NCI-H2227 treated with DMSO at 0.1 percent for 48 hours (cell line): ENCODE measurements at regions not wholly inside any gene's neighbourhood (a gene's known extent, or its start where the extent isn't known, plus 50 kb on each side); places are given as distances from the start of the nearest gene placed in this dataset.
"Not testable (repeated sequence)": the region's sequence is repeated elsewhere in the genome, so short reads cannot be mapped to it uniquely, and the experiment has no call there.

Source experiments
- DNase-seq: peaks from one replicate; lab custom pipeline; 2025; lab: John Stamatoyannopoulos, UW

DNA sequence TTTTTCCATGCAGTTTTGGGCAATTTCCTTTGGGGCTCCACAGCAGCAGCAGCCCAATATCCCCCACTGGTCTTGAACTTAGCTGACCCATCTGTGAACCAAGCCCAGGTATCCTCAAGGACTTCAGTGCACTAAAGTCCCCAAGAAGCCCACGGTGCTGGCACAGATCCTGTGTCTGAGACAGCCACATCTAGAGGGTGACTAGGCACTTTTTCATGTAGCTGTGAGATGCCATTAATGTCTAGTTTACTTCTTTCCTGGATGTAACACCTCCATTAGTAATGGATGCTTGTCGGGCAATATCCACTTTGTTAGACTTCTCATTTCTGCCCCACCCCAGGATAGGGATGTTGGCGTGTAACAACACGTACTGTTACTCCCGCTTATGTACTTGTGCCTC, 117.9 kb downstream of the GPCPD1 start:
- DNase-seq, result no peak

DNA sequence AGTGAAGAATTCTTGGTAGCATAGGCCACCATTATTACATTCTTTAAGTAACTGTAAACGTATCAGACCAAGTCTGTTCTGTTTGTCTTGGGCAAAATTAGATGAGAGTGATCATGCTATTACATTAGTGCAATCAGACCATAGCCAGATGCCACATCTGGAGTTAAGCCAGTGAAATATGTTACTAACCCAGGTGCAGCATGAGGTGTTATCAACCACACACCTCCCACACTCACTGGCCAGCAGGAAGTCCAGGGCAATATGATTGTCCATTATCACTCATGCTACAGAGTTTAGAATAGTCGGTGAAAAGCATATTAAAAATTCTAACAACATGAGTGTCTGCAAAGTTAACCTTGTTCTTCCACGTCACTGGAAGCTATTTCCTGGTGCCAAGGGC, 119.4 kb downstream of the GPCPD1 start:
- no peak for DNase-seq

DNA sequence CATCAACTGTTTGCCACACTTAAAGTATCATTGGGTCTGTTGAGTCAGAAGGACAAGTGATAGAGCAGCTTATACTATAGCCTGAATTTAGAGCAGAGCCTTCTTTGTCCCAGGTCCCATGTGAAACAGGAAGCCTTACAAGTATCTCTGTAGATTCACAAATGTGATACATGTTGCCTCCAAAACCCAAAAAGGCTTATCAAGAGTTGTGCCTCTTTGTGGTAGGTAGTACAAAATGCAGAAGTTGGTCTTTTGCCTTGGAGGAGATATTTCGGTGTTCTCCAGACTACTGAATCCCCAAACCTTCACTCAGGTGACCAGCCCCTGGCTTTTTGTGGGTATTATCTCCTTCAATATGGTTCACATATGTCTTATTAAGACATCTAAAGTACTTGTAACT, 121.2 kb downstream of the GPCPD1 start:
- no peak for DNase-seq

DNA sequence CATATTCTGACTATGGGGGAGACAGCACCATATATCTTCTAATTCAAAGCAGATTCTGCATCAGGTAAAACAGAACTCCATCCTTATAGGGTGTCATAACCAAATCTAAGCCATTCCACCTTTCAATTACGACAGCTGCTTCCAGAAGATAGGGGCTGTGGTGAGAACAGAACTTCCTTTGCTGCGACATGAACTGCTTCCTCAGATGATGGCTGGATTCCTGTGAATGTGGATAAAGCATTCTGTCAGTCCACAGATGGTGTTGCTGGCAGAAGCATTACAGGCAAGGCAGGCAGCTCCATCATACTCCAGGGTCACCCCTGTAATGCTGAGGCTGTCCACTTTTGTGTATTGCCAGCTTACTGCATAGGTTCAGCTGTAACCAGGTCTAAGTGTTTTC, 122.0 kb downstream of the GPCPD1 start:
- DNase-seq, result no peak

DNA sequence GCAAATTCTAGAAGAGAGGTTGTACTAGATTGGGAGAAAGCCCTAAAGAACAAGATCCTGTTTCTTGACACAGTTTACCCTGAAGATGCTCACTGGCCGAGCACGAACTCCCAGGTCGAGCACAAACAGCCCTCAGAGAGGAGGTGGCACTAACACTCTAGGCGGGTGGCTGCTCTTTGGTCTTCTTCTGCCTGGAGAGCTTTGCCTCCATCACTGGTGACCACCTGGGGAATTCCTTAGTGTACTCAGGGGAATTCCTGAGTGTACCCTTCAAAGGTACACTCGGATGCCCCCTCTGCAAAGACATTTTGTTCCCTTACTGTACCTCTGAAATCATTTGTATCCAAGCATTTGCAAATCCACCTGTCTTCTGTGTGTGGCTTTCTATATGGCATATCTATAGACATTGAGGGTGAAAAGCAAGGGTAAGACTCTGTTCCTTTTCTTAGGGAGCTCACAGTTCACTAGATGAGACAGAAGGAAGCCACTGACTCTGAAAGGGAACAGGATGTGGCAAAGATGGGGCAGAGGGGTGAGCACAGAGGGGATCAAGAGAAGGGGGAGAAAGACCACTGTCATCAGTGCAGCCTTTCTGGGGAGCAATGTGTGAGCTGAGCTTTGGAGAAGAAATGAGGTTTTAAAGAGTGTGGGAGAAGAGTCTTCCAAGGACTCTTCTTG, 124.3 kb downstream of the GPCPD1 start:
- DNase-seq, result no peak

DNA sequence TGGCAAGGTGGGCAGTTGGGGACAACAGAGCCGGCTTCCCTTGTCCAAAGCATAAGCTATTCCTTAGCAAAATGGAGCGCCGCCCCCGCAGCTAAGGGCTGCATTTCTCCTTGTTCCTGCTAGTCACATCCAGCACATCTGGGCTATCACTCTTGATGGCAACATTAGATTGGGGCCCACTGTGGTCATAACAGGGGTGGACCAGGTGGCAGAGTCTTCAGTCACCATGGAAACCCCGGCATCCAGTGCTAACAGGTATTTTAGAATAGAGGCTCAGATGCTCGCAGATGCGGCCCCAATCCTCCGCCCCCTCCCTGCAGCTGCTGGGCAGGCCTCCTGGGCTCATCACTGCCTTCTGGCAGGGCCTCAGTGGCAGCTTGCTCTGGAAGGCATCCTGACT, 125.9 kb downstream of the GPCPD1 start:
- DNase-seq, result no peak

DNA sequence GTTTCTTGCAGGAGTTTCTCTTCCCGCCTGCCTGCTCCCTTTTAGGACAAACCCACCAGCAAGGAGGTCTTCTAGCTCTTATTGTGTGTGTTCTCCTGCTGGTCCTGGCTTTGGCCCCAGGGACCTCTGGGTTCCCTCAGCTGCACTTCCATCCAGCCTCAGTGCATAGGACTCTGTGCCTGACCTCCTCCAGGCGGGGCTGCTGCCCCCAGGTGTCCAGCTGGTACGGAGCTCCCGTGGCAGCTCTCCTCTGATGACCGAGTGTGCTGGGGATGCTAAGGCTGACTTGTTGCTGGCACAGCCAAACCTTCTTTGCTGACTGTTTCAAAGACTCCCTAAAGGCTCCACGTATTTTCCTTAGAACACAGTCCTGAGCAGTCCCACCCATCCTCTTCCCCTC, 126.5 kb downstream of the GPCPD1 start:
- no peak for DNase-seq

DNA sequence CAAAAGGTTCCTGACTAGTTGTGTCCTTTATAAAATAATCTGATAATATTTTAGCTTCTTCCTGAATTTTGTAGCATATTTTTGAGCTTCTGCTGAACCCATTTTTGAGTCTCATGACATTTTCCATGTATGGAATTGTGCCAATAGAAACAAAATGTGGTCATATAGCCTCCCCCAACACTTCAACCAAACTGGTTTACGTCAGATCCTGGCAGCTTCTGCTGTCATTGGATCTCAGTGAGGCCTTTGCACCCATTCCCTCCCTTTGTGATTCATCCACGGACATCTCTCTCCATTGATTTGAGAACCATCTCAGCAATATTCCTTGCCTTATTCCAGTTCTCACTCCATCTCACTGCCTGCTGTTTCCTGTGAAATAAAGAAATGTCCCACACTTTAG, 128.0 kb downstream of the GPCPD1 start:
- no peak for DNase-seq

DNA sequence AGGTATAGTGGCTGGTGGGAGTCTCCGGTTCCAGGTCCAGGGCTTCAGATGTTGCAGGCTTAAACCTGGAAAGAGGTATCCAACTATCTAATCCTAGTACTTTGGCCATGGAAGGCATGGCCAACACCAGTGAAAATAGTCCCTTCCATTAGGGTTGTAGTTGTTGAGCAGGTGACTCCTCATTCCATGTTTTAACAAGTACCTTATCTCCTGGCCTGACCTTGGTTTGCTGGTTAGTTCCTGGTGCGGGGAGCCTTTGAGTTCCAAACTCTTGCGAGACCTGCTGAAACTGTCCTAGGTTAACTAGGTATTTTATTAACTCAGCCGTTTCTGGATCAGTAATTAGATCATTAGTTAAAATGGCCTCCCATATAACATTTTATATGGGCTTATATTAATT, 128.9 kb downstream of the GPCPD1 start:
- no peak for DNase-seq

DNA sequence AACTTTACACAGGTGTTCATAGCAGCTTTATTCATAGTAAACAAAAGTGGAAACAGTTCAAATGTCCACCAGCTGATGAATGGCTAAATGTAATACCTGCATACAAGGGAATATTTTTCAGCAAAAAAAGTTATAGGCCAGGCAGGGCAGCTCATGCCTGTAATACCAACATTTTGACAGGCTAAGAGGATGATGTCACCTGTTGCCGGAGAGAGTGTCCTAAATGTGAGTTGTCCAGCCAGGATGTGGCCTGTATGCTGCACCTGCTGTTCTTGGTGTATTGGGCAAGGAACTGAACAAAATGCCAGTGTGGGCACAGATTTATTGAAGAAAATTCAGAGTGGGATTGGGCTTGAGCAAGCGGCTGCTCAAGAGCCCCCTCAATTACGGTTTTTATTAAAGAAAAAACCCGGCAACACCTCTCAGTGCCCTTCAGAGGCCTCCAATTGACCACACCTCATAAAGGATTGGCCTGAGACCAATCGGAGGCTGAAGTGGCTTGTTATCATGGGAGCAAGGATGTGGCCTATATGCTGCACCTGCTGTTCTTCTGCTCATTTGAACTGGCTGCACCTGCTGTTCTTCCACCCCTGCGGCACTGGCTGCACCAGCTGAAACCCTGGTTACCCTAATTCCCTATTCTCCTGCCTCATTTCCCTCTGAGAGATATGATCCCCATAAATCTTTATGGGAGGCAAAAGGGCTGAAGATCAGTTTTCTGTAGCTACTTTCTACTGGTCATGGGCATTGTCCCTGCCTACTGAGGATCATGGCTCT, 129.8 kb downstream of the GPCPD1 start:
- DNase-seq, result no peak

DNA sequence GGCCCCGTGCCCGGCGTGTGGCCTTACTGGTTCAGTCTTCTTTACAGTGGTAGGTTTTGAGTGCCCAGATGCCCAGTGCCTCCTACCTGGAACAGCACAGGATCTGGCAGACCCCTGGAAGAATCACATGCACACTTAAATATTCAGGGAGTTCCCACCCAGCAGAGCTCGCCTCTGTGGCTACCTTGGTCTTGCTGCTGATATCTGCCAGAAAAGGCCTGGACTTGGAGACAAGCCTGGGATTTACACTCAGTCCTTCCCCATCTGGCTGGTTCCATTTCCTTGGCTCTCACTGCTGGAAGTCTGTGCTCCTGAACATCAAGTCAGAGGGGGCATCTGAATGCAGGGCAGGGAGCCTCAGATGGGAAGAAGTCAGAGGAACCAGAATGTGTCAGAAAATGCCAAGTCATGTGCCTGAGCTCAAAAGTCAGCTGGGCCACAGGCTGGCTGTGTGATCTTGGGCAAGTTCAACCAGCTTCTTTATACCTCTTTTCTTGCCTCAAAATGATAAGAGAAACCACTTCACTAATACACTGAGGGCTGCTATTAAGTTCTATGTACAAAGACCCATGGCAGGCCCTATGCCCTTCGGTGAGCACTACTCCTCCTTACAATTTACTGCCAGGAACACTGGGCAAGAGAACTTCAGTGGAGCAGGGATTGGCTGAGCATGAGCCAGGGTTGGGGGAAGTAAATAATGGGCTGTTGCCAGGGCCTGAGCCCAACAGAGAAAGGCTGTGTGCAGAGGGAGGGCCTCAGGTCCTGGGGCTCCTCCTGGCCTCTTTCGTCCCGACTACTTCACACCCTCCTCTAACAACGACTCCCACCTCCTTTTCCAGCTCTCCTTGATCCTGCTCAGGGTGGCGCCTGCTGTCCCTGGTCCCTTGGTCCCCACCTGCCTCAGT, 135.9 kb downstream of the GPCPD1 start:
- DNase-seq, result no peak

DNA sequence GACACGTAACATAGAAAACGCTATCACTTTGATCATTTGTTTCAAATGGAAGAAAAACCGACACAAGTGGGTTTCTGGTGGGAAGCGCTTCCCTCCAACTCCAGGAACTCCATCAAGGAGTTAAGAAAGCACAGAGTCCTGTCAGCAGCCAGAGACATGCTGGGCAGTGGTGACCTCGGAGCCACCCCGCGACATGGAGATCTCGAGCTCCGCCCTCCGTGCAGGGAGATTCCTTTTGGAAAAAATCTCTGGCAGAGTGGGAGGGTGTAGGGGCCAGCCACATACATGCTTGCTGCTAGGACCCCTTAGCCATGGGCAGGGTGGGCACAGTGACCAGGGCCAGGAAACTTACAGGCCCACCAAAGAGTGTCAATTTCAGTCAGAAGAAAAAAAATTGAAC, 138.9 kb downstream of the GPCPD1 start:
- DNase-seq, result not testable (repeated sequence)

DNA sequence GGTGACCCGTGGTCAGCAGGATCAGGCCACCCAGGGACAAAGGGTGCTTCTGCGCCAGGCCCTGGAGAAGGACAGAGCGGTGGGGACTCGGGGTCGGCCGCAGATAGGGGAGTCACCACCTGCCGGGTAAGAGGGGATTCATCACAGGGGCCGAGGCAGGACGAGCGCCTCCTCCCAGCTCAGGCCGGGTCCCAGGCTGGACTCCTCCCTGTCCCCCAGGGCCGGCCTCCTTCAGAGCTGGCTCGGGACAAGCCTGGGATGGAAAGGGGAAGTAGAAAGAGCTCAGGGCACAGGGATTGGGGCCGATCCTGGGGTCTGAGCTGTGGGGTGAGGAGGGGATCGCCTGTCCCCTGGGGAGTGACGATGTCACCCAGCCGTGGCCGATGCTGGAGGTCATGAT, 139.4 kb downstream of the GPCPD1 start:
- no peak for DNase-seq

DNA sequence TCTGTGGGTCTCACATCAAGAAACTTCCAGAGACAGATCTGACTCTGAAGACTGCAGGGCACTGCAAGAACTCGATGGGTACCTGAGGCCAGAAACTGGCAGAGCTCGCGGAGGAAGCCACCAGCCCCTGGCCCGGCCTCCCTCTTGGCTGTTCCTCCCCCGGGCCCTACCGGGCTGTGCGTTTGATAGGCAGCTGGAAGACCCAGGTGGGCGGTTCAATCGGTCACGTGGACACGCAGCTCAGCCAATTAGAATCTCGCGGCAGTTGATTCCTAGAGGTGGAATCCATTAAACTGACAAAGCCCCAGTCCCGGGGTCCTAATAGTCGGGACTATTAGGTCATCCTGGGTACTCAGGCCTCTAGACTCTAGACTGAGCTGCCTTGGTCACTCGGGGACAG, 139.9 kb downstream of the GPCPD1 start:
- DNase-seq, result no peak

DNA sequence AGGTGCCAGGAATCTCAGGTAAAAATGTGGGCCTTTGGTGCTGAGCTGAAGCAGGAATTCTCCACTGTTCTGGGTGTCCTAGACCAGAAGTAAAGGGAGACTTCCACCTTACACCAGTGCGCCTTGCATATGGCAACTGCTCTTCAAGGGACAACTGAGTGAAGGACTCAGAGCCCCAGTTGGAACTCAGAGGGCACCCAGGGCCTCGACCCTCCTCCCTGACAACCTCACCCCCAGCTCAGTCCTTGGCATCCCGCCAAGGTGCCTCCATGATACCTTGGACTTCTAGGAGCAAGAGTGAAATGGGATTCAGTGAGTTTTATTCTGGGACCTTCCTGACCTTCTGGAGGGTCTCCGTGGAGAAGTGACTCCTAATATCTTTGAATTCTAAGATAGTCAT, 140.3 kb downstream of the GPCPD1 start:
- DNase-seq, result no peak

DNA sequence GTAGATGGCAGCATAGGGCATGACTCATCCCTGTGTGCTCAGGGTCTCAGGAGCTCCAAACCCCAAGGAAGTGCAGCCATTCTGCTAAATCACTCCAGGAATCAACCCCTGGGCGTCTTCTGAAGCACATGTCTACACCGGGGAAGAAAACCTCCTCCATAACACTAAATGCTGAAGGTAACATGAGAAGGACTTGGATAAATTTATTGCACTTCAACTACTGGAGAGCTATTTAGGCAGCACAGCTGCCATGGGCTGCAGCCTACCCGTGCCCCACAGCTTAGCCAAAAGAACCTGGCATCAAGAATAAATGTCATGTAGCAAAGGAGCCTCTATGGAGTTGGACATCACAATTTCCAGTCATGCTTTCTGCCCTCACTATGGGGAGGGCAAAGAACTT, 141.7 kb downstream of the GPCPD1 start:
- no peak for DNase-seq

DNA sequence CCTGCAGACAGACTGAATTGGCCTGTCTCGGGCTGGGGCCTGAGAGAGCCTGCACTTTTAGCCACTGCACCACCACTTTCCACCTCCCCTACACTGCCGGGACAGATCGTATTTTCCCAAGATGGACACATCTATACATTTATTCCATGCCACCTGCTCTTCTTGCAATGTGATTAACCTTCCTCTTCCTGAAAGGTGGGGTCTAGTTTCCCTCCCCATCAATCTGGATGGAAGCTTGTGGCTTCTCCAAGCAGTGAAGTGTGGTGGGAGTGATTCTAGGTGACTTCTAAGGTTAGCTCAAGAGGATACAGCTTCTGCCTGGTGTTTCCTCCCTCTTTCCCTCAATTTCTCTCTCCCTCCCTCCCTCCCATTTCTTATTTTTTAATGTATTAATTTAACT, 143.7 kb downstream of the GPCPD1 start:
- no peak for DNase-seq

DNA sequence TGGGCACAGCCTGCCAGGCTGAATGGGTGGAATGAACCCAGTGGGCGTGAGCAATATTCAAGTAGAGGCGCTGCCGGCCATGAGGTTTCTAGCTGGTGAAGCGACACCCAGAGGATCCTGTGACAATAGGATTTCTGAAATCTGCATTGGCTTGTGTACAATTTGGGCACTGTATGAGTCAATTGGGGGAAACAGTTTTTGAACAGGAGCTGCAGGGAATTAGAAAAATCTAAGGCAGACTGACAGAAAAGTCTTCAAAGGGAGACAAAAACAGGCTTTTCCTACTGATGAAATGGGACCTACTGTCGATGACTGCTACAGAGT, 145.2 kb downstream of the GPCPD1 start:
- no peak for DNase-seq

DNA sequence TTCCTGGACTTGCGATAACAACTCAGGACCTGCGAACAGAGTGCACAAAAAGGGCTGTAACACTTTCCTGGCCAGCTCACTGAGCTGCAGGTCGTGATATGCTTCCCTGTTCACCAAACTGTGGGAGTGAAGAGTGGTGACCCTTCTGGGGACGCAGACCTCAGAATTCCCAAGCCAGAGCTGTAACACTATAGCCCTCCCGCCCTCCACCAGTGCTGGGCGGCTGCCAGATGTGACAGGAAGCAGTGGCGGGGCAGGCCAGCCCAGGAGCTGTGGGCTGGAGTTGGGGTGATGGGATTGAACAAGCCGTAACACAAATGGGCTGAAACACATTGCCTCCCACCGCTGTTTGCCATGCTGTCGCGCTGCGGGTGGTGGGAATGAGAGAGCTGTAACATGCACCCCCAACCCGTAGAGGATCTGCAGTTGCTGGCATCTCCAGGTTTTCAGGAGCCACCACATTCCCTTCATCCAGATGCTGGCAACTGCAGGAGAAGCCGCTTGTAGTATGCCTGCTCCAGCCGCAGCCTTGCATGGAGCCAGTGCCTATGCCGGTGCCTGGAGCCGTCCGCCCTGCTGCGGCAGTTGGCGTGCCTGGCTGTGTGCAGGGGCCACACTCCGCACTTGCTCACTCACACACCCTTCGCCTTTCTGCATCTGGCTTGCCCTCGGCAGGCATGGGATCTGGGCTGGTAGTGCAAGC, 145.8 kb downstream of the GPCPD1 start:
- no peak for DNase-seq

DNA sequence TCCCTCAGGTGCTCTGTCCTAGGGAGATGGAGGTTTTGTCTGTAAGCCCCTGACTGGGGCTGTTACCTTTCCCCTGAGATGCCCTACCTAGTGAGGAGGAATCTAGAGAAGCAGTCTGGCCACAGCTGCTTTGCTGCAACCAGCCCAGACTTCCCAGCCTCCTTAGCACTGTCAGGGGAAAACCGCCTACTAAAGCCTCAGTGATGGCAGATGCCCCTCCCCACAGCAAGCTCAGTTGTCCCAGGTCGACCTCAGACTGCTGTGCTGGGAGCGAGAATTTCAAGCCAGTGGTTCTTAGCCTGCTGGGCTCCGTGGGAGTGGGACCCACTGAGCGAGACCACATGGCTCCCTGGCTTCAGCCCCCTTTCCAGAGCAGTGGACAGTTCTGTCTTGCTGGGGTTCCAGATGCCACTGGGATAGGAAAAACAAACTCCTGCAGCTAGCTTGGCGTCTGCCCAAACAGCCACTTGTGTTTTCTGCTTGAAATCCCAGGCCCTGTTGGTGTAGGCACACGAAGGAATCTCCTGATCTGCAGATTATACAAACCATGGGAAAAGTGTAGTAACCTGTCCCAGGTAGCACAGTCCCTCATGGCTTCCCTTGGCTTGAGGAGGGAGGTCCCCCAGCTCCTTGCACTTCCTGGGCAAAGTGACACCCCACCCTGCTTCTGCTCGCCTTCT, 146.4 kb upstream of the PROKR2 start:
- DNase-seq, result no peak

DNA sequence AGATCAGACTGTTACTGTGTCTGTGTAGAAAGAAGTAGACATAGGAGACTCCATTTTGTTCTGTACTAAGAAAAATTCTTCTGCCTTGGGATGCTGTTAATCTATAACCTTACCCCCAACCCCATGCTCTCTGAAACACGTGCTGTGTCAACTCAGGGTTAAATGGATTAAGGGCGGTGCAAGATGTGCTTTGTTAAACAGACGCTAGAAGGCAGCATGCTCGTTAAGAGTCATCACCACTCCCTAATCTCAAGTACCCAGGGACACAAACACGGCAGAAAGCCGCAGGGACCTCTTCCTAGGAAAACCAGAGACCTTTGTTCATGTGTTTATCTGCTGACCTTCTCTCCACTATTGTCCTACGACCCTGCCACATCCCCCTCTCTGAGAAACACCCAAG, 137.0 kb upstream of the PROKR2 start:
- DNase-seq, result not testable (repeated sequence)

DNA sequence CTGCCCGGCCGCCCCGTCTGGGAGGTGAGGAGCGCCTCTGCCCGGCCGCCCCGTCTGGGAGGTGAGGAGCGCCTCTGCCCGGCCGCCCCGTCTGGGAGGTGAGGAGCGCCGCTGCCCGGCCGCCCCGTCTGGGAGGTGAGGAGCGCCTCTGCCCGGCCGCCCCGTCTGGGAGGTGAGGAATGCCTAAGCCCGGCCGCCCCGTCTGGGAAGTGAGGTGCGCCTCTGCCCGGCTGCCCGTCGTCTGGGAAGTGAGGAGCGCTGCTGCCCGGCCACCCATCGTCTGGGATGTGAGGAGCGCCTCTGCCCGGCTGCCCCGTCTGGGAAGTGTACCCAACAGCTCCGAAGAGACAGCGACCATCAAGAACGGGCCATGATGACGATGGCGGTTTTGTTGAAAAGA, 136.6 kb upstream of the PROKR2 start:
- not testable (repeated sequence) for DNase-seq
